H9 (cell line): ENCODE measurements at regions not wholly inside any gene's neighbourhood (a gene's known extent, or its start where the extent isn't known, plus 50 kb on each side); places are given as distances from the start of the nearest gene placed in this dataset.

Experiments used
- DNase-seq: peaks from one replicate; pipeline ENCODE4 v3.0.0-alpha.2; 2017
- H2AFZ ChIP-seq: one replicate; pipeline ENCODE4 v1.6.1; 2013; ENCODE audit warnings: mild to moderate bottlenecking, low read length, control low read depth, moderate library complexity
- H2AK5ac ChIP-seq: 2 replicates; pipeline ENCODE4 v1.6.1; 2013; ENCODE audit warnings: low read length, control low read depth, mixed read lengths; ENCODE audit not compliant: insufficient read length
- H2BK120ac ChIP-seq: one replicate; pipeline ENCODE4 v1.6.1; 2013; ENCODE audit warnings: low read depth, mild to moderate bottlenecking, low read length, control low read depth, inconsistent platforms; ENCODE audit not compliant: poor library complexity, severe bottlenecking
- H2BK12ac ChIP-seq: 2 replicates; pipeline ENCODE4 v1.6.1; 2013; ENCODE audit warnings: low read length, control low read depth, mixed read lengths, low read depth; ENCODE audit not compliant: insufficient read length
- H2BK15ac ChIP-seq: 2 replicates; pipeline ENCODE4 v1.6.1; 2013; ENCODE audit warnings: low read depth, low read length, control low read depth
- H2BK20ac ChIP-seq: one replicate; pipeline ENCODE4 v1.6.1; 2013; ENCODE audit warnings: low read depth, mild to moderate bottlenecking, low read length, control low read depth, inconsistent platforms; ENCODE audit not compliant: poor library complexity, severe bottlenecking
- H2BK5ac ChIP-seq: 2 replicates; pipeline ENCODE4 v1.6.1; 2013; ENCODE audit warnings: low read length, control low read depth, mixed read lengths; ENCODE audit not compliant: insufficient read length
- H3K14ac ChIP-seq: 2 replicates; pipeline ENCODE4 v1.6.1; 2013; ENCODE audit warnings: low read length, control low read depth; ENCODE audit not compliant: insufficient read depth
- H3K18ac ChIP-seq: 2 replicates; pipeline ENCODE4 v1.6.1; 2013; ENCODE audit warnings: low read depth, mild to moderate bottlenecking, mixed read lengths, low read length, control low read depth; ENCODE audit not compliant: insufficient read length
- H3K23ac ChIP-seq: 2 replicates; pipeline ENCODE4 v1.6.1; 2013; ENCODE audit warnings: low read length, control low read depth, mixed read lengths, low read depth; ENCODE audit not compliant: insufficient read length
- H3K23me2 ChIP-seq: 2 replicates; pipeline ENCODE4 v1.6.1; 2013; ENCODE audit warnings: low read depth, mild to moderate bottlenecking, mixed read lengths, low read length, control low read depth; ENCODE audit not compliant: insufficient read length, poor library complexity, severe bottlenecking
- H3K27ac ChIP-seq: 2 replicates; pipeline ENCODE4 v1.5.1; 2013; ENCODE audit warnings: low read length, control low read depth, mixed read lengths, low read depth; ENCODE audit not compliant: insufficient read length
- H3K27me3 ChIP-seq: 2 replicates; pipeline ENCODE4 v1.6.1; 2013; ENCODE audit warnings: low read length, control low read depth, inconsistent platforms; ENCODE audit not compliant: insufficient read depth
- H3K4ac ChIP-seq: 2 replicates; pipeline ENCODE4 v1.6.1; 2013; ENCODE audit warnings: low read depth, mild to moderate bottlenecking, control low read depth, inconsistent platforms, low read length, moderate library complexity
- H3K4me1 ChIP-seq: 2 replicates; pipeline ENCODE4 v1.6.1; 2013; ENCODE audit warnings: low read length, control low read depth, inconsistent platforms; ENCODE audit not compliant: insufficient read depth
- H3K4me2 ChIP-seq: 2 replicates; pipeline ENCODE4 v1.6.1; 2013; ENCODE audit warnings: low read length, control low read depth, mixed read lengths; ENCODE audit not compliant: insufficient read length, insufficient read depth
- H3K56ac ChIP-seq: 2 replicates; pipeline ENCODE4 v1.6.1; 2013; ENCODE audit warnings: low read depth, mild to moderate bottlenecking, mixed read lengths, low read length, control low read depth; ENCODE audit not compliant: insufficient read length
- H3K79me1 ChIP-seq: 2 replicates; pipeline ENCODE4 v1.6.1; 2013; ENCODE audit warnings: low read depth, mild to moderate bottlenecking, moderate library complexity, low read length, control low read depth, inconsistent platforms; ENCODE audit not compliant: insufficient read depth, poor library complexity, severe bottlenecking
- H3K79me2 ChIP-seq: 2 replicates; pipeline ENCODE4 v1.6.1; 2013; ENCODE audit warnings: low read length, control low read depth, inconsistent platforms; ENCODE audit not compliant: insufficient read depth
- H3K9ac ChIP-seq: 2 replicates; pipeline ENCODE4 v1.6.1; 2013; ENCODE audit warnings: low read length, control low read depth, mixed read lengths; ENCODE audit not compliant: insufficient read length; ENCODE audit errors: extremely low read depth
- H3K9me3 ChIP-seq: one replicate; pipeline ENCODE4 v1.6.1; 2013; ENCODE audit warnings: low read depth, low read length, inconsistent platforms; ENCODE audit not compliant: control insufficient read depth
- H3T11ph ChIP-seq: one replicate; pipeline ENCODE4 v1.6.1; 2013; ENCODE audit warnings: mild to moderate bottlenecking, low read length, control low read depth, inconsistent platforms
- H4K20me1 ChIP-seq: one replicate; pipeline ENCODE4 v1.6.1; 2013; ENCODE audit not compliant: control insufficient read depth, insufficient read length, insufficient read depth
- H4K5ac ChIP-seq: 2 replicates; pipeline ENCODE4 v1.6.1; 2013; ENCODE audit warnings: low read depth, mild to moderate bottlenecking, mixed read lengths, low read length, control low read depth; ENCODE audit not compliant: insufficient read length
- H4K8ac ChIP-seq: replicated peaks from 2 replicates; pipeline ENCODE4 v1.6.1; 2013; ENCODE audit warnings: low read length, control low read depth, mixed read lengths, low read depth; ENCODE audit not compliant: insufficient read length
- H4K91ac ChIP-seq: 2 replicates; pipeline ENCODE4 v1.6.1; 2013; ENCODE audit warnings: low read depth, mild to moderate bottlenecking, moderate library complexity, mixed read lengths, low read length, control low read depth; ENCODE audit not compliant: insufficient read length
- H3K27ac Mint-ChIP-seq, 3 experiments: 2 replicates in 2 of 3; 3 replicates in 1 of 3; pipeline ENCODE4 v1.8.0; 2020 to 2021; ENCODE audit warnings: mixed read lengths in 3 of 3, mild to moderate bottlenecking in 1 of 3, moderate library complexity in 1 of 3
- H3K27me3 Mint-ChIP-seq: 2 replicates; pipeline ENCODE4 v1.8.0; 2021; ENCODE audit warnings: low read depth, mild to moderate bottlenecking, moderate library complexity, mixed read lengths
- H3K36me3 Mint-ChIP-seq, 3 experiments: 2 replicates in 2 of 3; 3 replicates in 1 of 3; pipeline ENCODE4 v1.8.0; 2020 to 2021; ENCODE audit warnings: low read depth in 3 of 3, mixed read lengths in 3 of 3; ENCODE audit not compliant: insufficient read depth in 1 of 3
- H3K4me1 Mint-ChIP-seq, 2 experiments: 2 replicates each; pipeline ENCODE4 v1.8.0; 2020; ENCODE audit warnings: mixed read lengths in 2 of 2
- H3K4me3 Mint-ChIP-seq, 2 experiments: 2 replicates in 1 of 2; 3 replicates in 1 of 2; pipeline ENCODE4 v1.8.0; 2020 to 2021; ENCODE audit warnings: mild to moderate bottlenecking in 2 of 2, mixed read lengths in 2 of 2, moderate library complexity in 1 of 2
- H3K9me3 Mint-ChIP-seq, 2 experiments: 2 replicates in 1 of 2; 3 replicates in 1 of 2; pipeline ENCODE4 v1.8.0; 2020; ENCODE audit warnings: mild to moderate bottlenecking in 2 of 2, mixed read lengths in 2 of 2, moderate library complexity in 1 of 2
- WGBS: extraction: QIAGEN DNeasy Blood & Tissue Kit; methylation state at CpG from one replicate; pipeline ENCODE4 v1.1.7; 2013; ENCODE audit warnings: missing lambda C conversion rate, low lambda C conversion rate, mixed read lengths; ENCODE audit not compliant: insufficient read length; ENCODE audit errors: extremely low coverage; 5-methylcytosine and 5-hydroxymethylcytosine counted together
- TF ChIP-seq, protein P1 (sequence below): fragments of 200-600 bp; sonication (generic); conservative IDR thresholded peaks from 3 replicates; pipeline ENCODE4 v1.8.0; 2021; ENCODE audit warnings: antibody characterized with exemption, mild to moderate bottlenecking

DNA sequence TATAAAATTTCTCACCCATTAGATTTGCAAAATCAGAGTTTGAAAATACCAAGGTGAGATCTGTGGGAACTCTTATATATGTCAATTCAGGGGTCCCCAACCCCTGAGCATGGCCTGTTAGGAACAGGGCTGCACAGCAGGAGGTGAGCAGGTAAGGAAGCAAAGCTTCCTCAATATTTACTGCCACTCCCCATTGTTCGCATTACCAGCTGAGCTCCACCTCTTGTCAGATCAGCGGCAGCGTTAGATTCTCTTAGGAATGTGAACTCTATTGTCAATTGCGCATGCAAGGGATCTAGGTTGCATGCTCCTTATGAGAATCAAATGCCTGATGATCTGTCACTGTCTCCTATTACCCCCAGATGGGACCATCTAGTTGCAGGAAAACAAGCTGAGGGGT is 376.6 kb downstream of the LMO4 start:
- no peak overlapping the region for H3K4me2 ChIP-seq
- DNase-seq, result no peak
- no peak overlapping the region for H3T11ph ChIP-seq
- no peak overlapping the region for H3K9ac ChIP-seq
- no peak overlapping the region for H3K18ac ChIP-seq
- H4K20me1 ChIP-seq, result no peaks in the 10 kb centered on the region
- H3K23me2 ChIP-seq, result no peaks in the 10 kb centered on the region
- WGBS, result no CpG with 5 or more reads among the region's 4 CpGs
- H3K4ac ChIP-seq, result no peak overlapping the region
- H3K4me1 Mint-ChIP-seq, result peaks cover 3 to 4% of the 10 kb centered on the region in 2 experiments; a peak in 3 of 4 replicates
- no peak overlapping the region for H4K91ac ChIP-seq
- no peak overlapping the region for H3K56ac ChIP-seq
- no peak overlapping the region for H3K14ac ChIP-seq
- no peak overlapping the region for H3K27ac ChIP-seq
- no peak overlapping the region for H4K5ac ChIP-seq
- no peak overlapping the region for H2BK20ac ChIP-seq
- H4K8ac ChIP-seq, result no peak overlapping the region
- H2BK120ac ChIP-seq, result no peak overlapping the region
- H2BK12ac ChIP-seq, result no peak overlapping the region
- no peak overlapping the region for H3K4me3 Mint-ChIP-seq
- H3K9me3 Mint-ChIP-seq, result peaks cover 22 to 31% of the 10 kb centered on the region in 2 experiments
- H3K36me3 Mint-ChIP-seq, result peaks cover 9 to 28% (median 15%) of the 10 kb centered on the region in 3 experiments
- TF ChIP-seq, protein P1, sequence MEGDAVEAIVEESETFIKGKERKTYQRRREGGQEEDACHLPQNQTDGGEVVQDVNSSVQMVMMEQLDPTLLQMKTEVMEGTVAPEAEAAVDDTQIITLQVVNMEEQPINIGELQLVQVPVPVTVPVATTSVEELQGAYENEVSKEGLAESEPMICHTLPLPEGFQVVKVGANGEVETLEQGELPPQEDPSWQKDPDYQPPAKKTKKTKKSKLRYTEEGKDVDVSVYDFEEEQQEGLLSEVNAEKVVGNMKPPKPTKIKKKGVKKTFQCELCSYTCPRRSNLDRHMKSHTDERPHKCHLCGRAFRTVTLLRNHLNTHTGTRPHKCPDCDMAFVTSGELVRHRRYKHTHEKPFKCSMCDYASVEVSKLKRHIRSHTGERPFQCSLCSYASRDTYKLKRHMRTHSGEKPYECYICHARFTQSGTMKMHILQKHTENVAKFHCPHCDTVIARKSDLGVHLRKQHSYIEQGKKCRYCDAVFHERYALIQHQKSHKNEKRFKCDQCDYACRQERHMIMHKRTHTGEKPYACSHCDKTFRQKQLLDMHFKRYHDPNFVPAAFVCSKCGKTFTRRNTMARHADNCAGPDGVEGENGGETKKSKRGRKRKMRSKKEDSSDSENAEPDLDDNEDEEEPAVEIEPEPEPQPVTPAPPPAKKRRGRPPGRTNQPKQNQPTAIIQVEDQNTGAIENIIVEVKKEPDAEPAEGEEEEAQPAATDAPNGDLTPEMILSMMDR, result no peak
- no peak overlapping the region for H3K23ac ChIP-seq
- H3K4me1 ChIP-seq, result no peaks in the 10 kb centered on the region
- H3K9me3 ChIP-seq, result no peaks in the 10 kb centered on the region
- no peak overlapping the region for H2AFZ ChIP-seq
- H3K79me2 ChIP-seq, result no peaks in the 10 kb centered on the region
- H3K27ac Mint-ChIP-seq, result no peak overlapping the region
- no peaks in the 10 kb centered on the region; the same call in 1 of the 2 replicates for H3K27me3 Mint-ChIP-seq
- H2BK15ac ChIP-seq, result no peak overlapping the region
- H2AK5ac ChIP-seq, result no peak overlapping the region
- H3K79me1 ChIP-seq, result no peaks in the 10 kb centered on the region
- no peak overlapping the region for H2BK5ac ChIP-seq
- no peaks in the 10 kb centered on the region for H3K27me3 ChIP-seq
